B cell (primary cell): ENCODE measurements at regions not wholly inside any gene's neighbourhood (a gene's known extent, or its start where the extent isn't known, plus 50 kb on each side); places are given as distances from the start of the nearest gene placed in this dataset.

Source experiments
- ATAC-seq: fragments of 200-7000 bp; cut with Tn5 transposase; one replicate; pipeline ENCODE4 v1.10.0; 2021; ENCODE audit warnings: low read depth, mild to moderate bottlenecking, moderate number of reproducible peaks, moderate library complexity
- CTCF ChIA-PET: fragments of 350-600 bp; sonication (Branson Sonifier 250); formaldehyde crosslinking; loops from one replicate; lab custom pipeline; 2021; ENCODE audit warnings: antibody characterized with exemption, inconsistent platforms; lab: Charles Lee
- POLR2A ChIA-PET: fragments of 350-600 bp; sonication (Branson Sonifier 250); formaldehyde crosslinking; loops from one replicate; lab custom pipeline; 2021; ENCODE audit warnings: antibody characterized with exemption; lab: Charles Lee
- DNase-seq: peaks from one replicate; pipeline ENCODE4 v3.0.0; 2013
- H2AFZ ChIP-seq: 2 replicates; pipeline ENCODE4 v1.6.1; 2012; ENCODE audit warnings: mild to moderate bottlenecking, low read depth, low read length; ENCODE audit not compliant: insufficient read depth, poor library complexity, severe bottlenecking
- H3K27ac ChIP-seq, 2 donors: 1 replicate in 1 of 2; 2 replicates in 1 of 2; pipeline ENCODE4 v1.5.1; 2012 to 2013; ENCODE audit warnings: low read length in 2 of 2, mild to moderate bottlenecking in 2 of 2, moderate library complexity in 1 of 2
- H3K27me3 ChIP-seq, 4 experiments: fragments of 200-600 bp in 1 of 4; sonication (generic) in 1 of 4; replicated peaks in 1 of 4; 1 replicate in 2 of 4; 2 replicates in 2 of 4; pipeline versions ENCODE4 v1.6.1 to v1.7.0; 2013 to 2016; ENCODE audit warnings: low read length in 3 of 4, mild to moderate bottlenecking in 2 of 4, mixed read lengths in 1 of 4, moderate library complexity in 1 of 4; ENCODE audit not compliant: insufficient read depth in 4 of 4, control insufficient read depth in 3 of 4; ENCODE audit errors: control extremely low read depth in 1 of 4
- H3K36me3 ChIP-seq, 2 experiments: replicated peaks in 1 of 2; 1 replicate in 1 of 2; 2 replicates in 1 of 2; pipeline versions ENCODE4 v1.6.1 to v1.7.1; 2013; ENCODE audit warnings: low read length in 1 of 2; ENCODE audit not compliant: insufficient read depth in 2 of 2, control insufficient read depth in 1 of 2; ENCODE audit errors: control extremely low read depth in 1 of 2, extremely low read depth in 1 of 2
- H3K4me1 ChIP-seq, 2 donors: fragments of 200-600 bp in 1 of 2; sonication (generic) in 1 of 2; 1 replicate in 1 of 2; 2 replicates in 1 of 2; pipeline versions ENCODE4 v1.5.1 to v1.6.1; 2013 to 2017; ENCODE audit warnings: low read length in 2 of 2; ENCODE audit not compliant: control insufficient read depth in 2 of 2, insufficient read depth in 2 of 2
- H3K4me2 ChIP-seq: replicated peaks from 2 replicates; pipeline ENCODE3; 2012; ENCODE audit warnings: mild to moderate bottlenecking, low read depth, low read length; ENCODE audit not compliant: poor library complexity, severe bottlenecking
- H3K4me3 ChIP-seq, 5 experiments: fragments of 200-600 bp in 1 of 5; sonication (generic) in 1 of 5; 1 replicate in 3 of 5; 2 replicates in 2 of 5; pipeline versions ENCODE4 v1.5.1 to v1.7.0; 2011 to 2016; ENCODE audit warnings: low read length in 4 of 5, mild to moderate bottlenecking in 4 of 5, low read depth in 2 of 5, control low read depth in 1 of 5, moderate library complexity in 1 of 5; ENCODE audit not compliant: insufficient read depth in 1 of 5; ENCODE audit errors: control extremely low read depth in 1 of 5, extremely low read depth in 1 of 5
- H3K79me2 ChIP-seq: fragments of 200-600 bp; sonication (generic); one replicate; pipeline ENCODE4 v1.6.0; 2016; ENCODE audit warnings: low read length; ENCODE audit not compliant: control insufficient read depth, insufficient read depth
- H3K9ac ChIP-seq: fragments of 200-600 bp; sonication (generic); 2 replicates; pipeline ENCODE4 v1.6.1; 2017; ENCODE audit warnings: mild to moderate bottlenecking, low read length, moderate library complexity
- H3K9me3 ChIP-seq, 3 donors: one replicate each; pipeline versions ENCODE4 v1.6.1 to v1.7.1; 2013; ENCODE audit warnings: low read length in 2 of 3; ENCODE audit not compliant: control insufficient read depth in 2 of 3, insufficient read depth in 1 of 3; ENCODE audit errors: control extremely low read depth in 1 of 3
- H4K20me1 ChIP-seq: 2 replicates; pipeline ENCODE4 v1.6.0; 2012; ENCODE audit warnings: mild to moderate bottlenecking, low read length; ENCODE audit not compliant: insufficient read depth, control insufficient read depth, poor library complexity, severe bottlenecking
- H3K27ac Mint-ChIP-seq: one replicate; pipeline ENCODE4 v1.8.0; 2021; ENCODE audit warnings: mixed read lengths
- H3K27me3 Mint-ChIP-seq: one replicate; pipeline ENCODE4 v1.8.0; 2021; ENCODE audit warnings: mixed read lengths
- H3K4me1 Mint-ChIP-seq: one replicate; pipeline ENCODE4 v1.8.0; 2021; ENCODE audit warnings: mixed read lengths
- H3K4me3 Mint-ChIP-seq: one replicate; pipeline ENCODE4 v1.8.0; 2021; ENCODE audit warnings: mixed read lengths
- H3K9me3 Mint-ChIP-seq: one replicate; pipeline ENCODE4 v1.8.0; 2022; ENCODE audit warnings: mixed read lengths; ENCODE audit not compliant: insufficient read depth
- CTCF ChIP-seq: fragments of 200-600 bp; IDR thresholded peaks from one replicate; pipeline ENCODE4 v1.8.0; 2022; ENCODE audit warnings: antibody characterized with exemption, mild to moderate bottlenecking
- EZH2 ChIP-seq: IDR thresholded peaks from 2 replicates; pipeline ENCODE4 v1.6.1; 2012; ENCODE audit warnings: borderline replicate concordance, low read depth, mild to moderate bottlenecking, moderate library complexity, low read length; ENCODE audit not compliant: insufficient read depth, poor library complexity, severe bottlenecking
- WGBS: methylation state at CpG from one replicate; pipeline ENCODE4 v1.1.5; 2013; ENCODE audit warnings: missing lambda C conversion rate; ENCODE audit not compliant: insufficient coverage; 5-methylcytosine and 5-hydroxymethylcytosine counted together
- intact Hi-C: fragments of 100-400 bp; cut with micrococcal nuclease; formaldehyde crosslinking; loops from one replicate; pipeline ENCODE4 v1.10.0; 2022

GRCh38 chr12:28949184-28949583, 199.9 kb upstream of the FAR2 start:
- intact Hi-C loops, result no loop called here
- Mint-ChIP-seq H3K27ac (no peak overlapping the region), H3K4me3 (no peak overlapping the region), H3K27me3 (no peaks in the 10 kb centered on the region), H3K9me3 (peaks cover under 1% of the 10 kb centered on the region), H3K4me1 (no peaks in the 10 kb centered on the region)
- 100% methylated on average over 1 of the region's 1 CpG for WGBS
- no peak overlapping the region for H3K27ac ChIP-seq
- DNase-seq (no peak), ATAC-seq (no peak)
- no peak overlapping the region for H3K4me3 ChIP-seq
- no peaks in the 10 kb centered on the region for H3K9me3 ChIP-seq
- CTCF ChIA-PET, result no interaction called here
- H3K79me2 ChIP-seq, result no peaks in the 10 kb centered on the region
- TF ChIP-seq EZH2 (no peak), CTCF (no peak)
- no peaks in the 10 kb centered on the region for H4K20me1 ChIP-seq
- H3K27me3 ChIP-seq, result no peaks in the 10 kb centered on the region
- POLR2A ChIA-PET, result no interaction called here
- no peaks in the 10 kb centered on the region for H3K4me1 ChIP-seq
- H3K4me2 ChIP-seq, result no peak overlapping the region
- no peak overlapping the region for H2AFZ ChIP-seq
- H3K36me3 ChIP-seq, result no peaks in the 10 kb centered on the region
- no peak overlapping the region for H3K9ac ChIP-seq

- DNase-seq (no peak), ATAC-seq (no peak)
- Mint-ChIP-seq H3K27ac (no peak overlapping the region), H3K4me1 (no peaks in the 10 kb centered on the region), H3K9me3 (no peaks in the 10 kb centered on the region), H3K4me3 (no peak overlapping the region), H3K27me3 (no peaks in the 10 kb centered on the region)
- H3K4me2 ChIP-seq, result no peak overlapping the region
- TF ChIP-seq CTCF (no peak), EZH2 (no peak)
- no peaks in the 10 kb centered on the region for H3K36me3 ChIP-seq
- CTCF ChIA-PET, result no interaction called here
- intact Hi-C loops, result no loop called here
- H3K9ac ChIP-seq, result no peak overlapping the region
- H3K79me2 ChIP-seq, result no peaks in the 10 kb centered on the region
- POLR2A ChIA-PET, result no interaction called here
- no peak overlapping the region for H3K27ac ChIP-seq
- no peaks in the 10 kb centered on the region for H3K27me3 ChIP-seq
- H4K20me1 ChIP-seq, result no peaks in the 10 kb centered on the region
- H3K9me3 ChIP-seq, result no peaks in the 10 kb centered on the region
- H3K4me3 ChIP-seq, result no peak overlapping the region
- no peak overlapping the region for H2AFZ ChIP-seq
- no peaks in the 10 kb centered on the region for H3K4me1 ChIP-seq
Measured at GRCh38 chr12:28950049-28950448, 199.0 kb upstream of the FAR2 start.
